Left ventricle myocardium inferior (tissue), 1 donor: ENCODE measurements at regions not wholly inside any gene's neighbourhood (a gene's known extent, or its start where the extent isn't known, plus 50 kb on each side); places are given as distances from the start of the nearest gene placed in this dataset.
"Not testable (repeated sequence)": the region's sequence is repeated elsewhere in the genome, so short reads cannot be mapped to it uniquely, and the experiment has no call there.

Experiments
- DNase-seq: peaks from one replicate; pipeline ENCODE4 v3.0.0-alpha.2; 2020
- H3K27ac ChIP-seq: fragments of 200-600 bp; replicated peaks from 2 replicates; pipeline ENCODE4 v1.8.0; 2021
- H3K27me3 ChIP-seq: fragments of 200-600 bp; 2 replicates; pipeline ENCODE4 v1.8.0; 2021; ENCODE audit warnings: low read depth
- H3K36me3 ChIP-seq: fragments of 200-600 bp; 2 replicates; pipeline ENCODE4 v1.8.0; 2021
- H3K4me1 ChIP-seq: fragments of 200-600 bp; 2 replicates; pipeline ENCODE4 v1.8.0; 2021
- H3K4me3 ChIP-seq: fragments of 200-600 bp; 2 replicates; pipeline ENCODE4 v1.8.0; 2021; ENCODE audit warnings: mild to moderate bottlenecking, moderate library complexity
- H3K9me3 ChIP-seq: fragments of 200-600 bp; replicated peaks from 2 replicates; pipeline ENCODE4 v1.8.0; 2021
- intact Hi-C: fragments of 100-400 bp; cut with micrococcal nuclease; formaldehyde crosslinking; loops from one replicate; pipeline ENCODE4 v1.11.0; 2022
- TF ChIP-seq, protein P1 (sequence below): fragments of 200-600 bp; IDR thresholded peaks from 2 replicates; pipeline ENCODE4 v1.8.0; 2021; ENCODE audit warnings: antibody characterized with exemption, mild to moderate bottlenecking, borderline replicate concordance
- donor health status: DM: no; HTN: yes; CAD: no; lungs with severe emphysema.

GRCh38 chr2:15756011-15756550 is 164.4 kb downstream of the DDX1 start:
- Histone ChIP-seq H3K9me3 (no peaks in the 10 kb centered on the region), H3K36me3 (no peaks in the 10 kb centered on the region), H3K4me3 (no peak overlapping the region), H3K27me3 (no peaks in the 10 kb centered on the region), H3K4me1 (peaks cover 9% of the 10 kb centered on the region), H3K27ac (no peak overlapping the region)
- TF ChIP-seq, protein P1, sequence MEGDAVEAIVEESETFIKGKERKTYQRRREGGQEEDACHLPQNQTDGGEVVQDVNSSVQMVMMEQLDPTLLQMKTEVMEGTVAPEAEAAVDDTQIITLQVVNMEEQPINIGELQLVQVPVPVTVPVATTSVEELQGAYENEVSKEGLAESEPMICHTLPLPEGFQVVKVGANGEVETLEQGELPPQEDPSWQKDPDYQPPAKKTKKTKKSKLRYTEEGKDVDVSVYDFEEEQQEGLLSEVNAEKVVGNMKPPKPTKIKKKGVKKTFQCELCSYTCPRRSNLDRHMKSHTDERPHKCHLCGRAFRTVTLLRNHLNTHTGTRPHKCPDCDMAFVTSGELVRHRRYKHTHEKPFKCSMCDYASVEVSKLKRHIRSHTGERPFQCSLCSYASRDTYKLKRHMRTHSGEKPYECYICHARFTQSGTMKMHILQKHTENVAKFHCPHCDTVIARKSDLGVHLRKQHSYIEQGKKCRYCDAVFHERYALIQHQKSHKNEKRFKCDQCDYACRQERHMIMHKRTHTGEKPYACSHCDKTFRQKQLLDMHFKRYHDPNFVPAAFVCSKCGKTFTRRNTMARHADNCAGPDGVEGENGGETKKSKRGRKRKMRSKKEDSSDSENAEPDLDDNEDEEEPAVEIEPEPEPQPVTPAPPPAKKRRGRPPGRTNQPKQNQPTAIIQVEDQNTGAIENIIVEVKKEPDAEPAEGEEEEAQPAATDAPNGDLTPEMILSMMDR = no peak
- intact Hi-C loops = no loop called here
- DNase-seq = no peak

- H3K36me3 ChIP-seq = no peaks in the 10 kb centered on the region
- no peak overlapping the region for H3K27ac ChIP-seq
- H3K4me3 ChIP-seq = no peak overlapping the region
- TF ChIP-seq, protein P1 = no peak
- peaks cover 9% of the 10 kb centered on the region for H3K4me1 ChIP-seq
- intact Hi-C loops = no loop called here
- no peaks in the 10 kb centered on the region for H3K9me3 ChIP-seq
- no peak for DNase-seq
- no peaks in the 10 kb centered on the region for H3K27me3 ChIP-seq
Observed at GRCh38 chr2:15756882-15757819, 165.5 kb downstream of the DDX1 start.

DNA sequence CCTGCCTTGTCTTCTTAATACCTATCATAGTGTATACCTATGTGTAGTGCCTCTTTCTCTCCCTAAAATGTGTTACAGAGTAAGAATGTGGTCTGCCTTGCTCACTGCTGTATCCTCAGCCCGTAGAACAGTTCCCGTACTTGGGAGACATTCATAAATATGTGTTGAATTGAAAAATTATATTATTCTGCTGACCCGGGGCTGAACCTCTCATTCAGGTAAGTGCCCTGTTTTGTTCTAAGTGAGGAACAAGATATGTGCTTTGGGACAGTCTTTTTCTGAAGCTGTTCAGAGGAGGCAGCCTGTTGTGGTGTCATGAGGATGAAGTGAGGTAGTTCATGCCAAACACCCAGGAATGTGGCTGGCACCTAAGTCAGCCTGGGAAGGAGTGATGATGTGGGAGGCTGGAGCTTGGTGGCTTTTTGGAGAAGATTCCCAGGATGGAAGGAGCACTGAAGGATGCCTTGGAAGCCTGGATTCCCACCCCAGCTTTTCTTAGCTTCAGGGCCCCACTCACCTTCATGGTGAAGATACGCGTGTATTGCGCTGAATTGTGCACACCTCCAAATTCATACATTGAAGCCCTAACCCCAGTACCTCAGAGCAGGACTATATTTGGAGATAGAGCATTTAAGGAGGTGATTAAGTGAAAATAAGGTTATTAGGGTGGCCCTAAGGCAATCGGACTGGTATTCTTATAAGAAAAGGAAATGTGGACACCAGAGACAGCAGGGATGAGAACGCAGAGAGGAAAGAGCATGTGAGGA is 166.3 kb downstream of the DDX1 start:
- intact Hi-C loops = no loop called here
- no peaks in the 10 kb centered on the region for H3K27me3 ChIP-seq
- TF ChIP-seq, protein P1 = no peak
- peaks cover 9% of the 10 kb centered on the region for H3K4me1 ChIP-seq
- H3K36me3 ChIP-seq = no peaks in the 10 kb centered on the region
- H3K27ac ChIP-seq = no peak overlapping the region
- no peak overlapping the region for H3K4me3 ChIP-seq
- no peak for DNase-seq
- no peaks in the 10 kb centered on the region for H3K9me3 ChIP-seq

- H3K4me1 ChIP-seq = peaks cover 9% of the 10 kb centered on the region
- DNase-seq = no peak
- intact Hi-C loops = no loop called here
- no peak overlapping the region for H3K4me3 ChIP-seq
- H3K27ac ChIP-seq = no peak overlapping the region
- H3K36me3 ChIP-seq = no peaks in the 10 kb centered on the region
- no peaks in the 10 kb centered on the region for H3K27me3 ChIP-seq
- H3K9me3 ChIP-seq = no peaks in the 10 kb centered on the region
- TF ChIP-seq, protein P1 = no peak
Observed at GRCh38 chr2:15758848-15759247, 167.2 kb downstream of the DDX1 start.

DNA sequence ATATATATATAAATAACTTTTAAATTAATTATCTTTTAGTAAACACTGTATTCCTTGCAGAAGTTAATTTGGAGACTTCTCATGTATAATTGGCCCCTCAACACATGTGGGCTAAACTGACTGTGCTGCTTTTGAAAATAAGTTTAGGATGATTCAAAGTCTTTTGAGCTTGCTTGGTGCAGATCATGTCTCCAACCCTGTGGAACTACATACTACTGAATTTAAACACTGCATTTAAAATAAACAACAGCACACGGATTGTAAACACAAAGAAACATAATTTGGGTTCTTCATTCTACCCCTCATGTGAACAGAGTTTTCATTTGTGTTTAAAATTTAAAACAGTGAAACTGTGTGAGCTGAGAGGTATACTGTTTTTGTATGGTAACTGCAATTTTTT is 167.7 kb downstream of the DDX1 start:
- Histone ChIP-seq H3K9me3 (no peaks in the 10 kb centered on the region), H3K27ac (no peak overlapping the region), H3K27me3 (no peaks in the 10 kb centered on the region), H3K36me3 (no peaks in the 10 kb centered on the region), H3K4me1 (peaks cover 7% of the 10 kb centered on the region), H3K4me3 (no peak overlapping the region)
- TF ChIP-seq, protein P1 = no peak
- no peak for DNase-seq
- intact Hi-C loops = no loop called here

DNA sequence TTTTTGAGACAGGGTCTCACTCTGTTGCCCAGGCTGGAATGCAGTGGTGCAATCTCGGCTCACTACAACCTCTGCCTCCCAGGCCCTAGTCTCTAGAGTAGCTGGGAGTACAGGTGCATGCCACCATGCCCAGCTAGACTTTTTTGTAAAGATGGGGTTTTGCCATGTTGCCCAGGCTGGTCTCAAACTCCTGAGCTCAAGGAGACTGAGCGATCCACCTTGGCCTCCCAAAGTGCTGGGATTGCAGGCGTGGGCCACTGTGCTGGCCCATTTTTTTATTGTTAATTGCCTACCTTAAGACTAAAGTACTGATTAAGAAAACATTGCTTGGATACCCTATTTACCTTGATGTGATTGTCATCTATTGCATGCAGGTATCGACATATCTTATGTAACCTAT is 168.1 kb downstream of the DDX1 start:
- H3K27ac ChIP-seq, H3K27me3 ChIP-seq, H3K4me1 ChIP-seq, intact Hi-C loops, H3K4me3 ChIP-seq, DNase-seq, H3K36me3 ChIP-seq, H3K9me3 ChIP-seq: not testable (repeated sequence)
